ENCODE measurements at regions not wholly inside any gene's neighbourhood (a gene's known extent, or its start where the extent isn't known, plus 50 kb on each side); places are given as distances from the start of the nearest gene placed in this dataset.

DNA sequence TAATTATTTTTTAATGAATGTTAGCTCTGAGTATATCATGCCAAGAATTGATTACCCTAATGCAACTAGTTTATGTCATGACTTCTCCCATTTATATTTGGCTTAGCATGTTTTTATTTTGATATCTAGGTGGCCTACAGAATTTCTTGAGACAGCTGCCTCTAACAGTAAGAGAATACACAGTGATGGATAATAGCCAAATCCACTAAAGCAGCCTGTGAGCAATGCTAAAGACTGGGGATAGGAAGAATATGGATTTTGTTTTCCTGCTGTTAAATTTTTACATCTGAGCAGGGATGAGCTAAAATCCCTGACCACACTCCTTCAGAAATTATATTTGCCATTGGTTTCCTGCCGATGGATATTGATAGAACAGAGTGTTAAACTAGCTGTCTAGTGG, 149.3 kb upstream of the TGFBR2 start (continued):
- TF ChIP-seq, protein P1, sequence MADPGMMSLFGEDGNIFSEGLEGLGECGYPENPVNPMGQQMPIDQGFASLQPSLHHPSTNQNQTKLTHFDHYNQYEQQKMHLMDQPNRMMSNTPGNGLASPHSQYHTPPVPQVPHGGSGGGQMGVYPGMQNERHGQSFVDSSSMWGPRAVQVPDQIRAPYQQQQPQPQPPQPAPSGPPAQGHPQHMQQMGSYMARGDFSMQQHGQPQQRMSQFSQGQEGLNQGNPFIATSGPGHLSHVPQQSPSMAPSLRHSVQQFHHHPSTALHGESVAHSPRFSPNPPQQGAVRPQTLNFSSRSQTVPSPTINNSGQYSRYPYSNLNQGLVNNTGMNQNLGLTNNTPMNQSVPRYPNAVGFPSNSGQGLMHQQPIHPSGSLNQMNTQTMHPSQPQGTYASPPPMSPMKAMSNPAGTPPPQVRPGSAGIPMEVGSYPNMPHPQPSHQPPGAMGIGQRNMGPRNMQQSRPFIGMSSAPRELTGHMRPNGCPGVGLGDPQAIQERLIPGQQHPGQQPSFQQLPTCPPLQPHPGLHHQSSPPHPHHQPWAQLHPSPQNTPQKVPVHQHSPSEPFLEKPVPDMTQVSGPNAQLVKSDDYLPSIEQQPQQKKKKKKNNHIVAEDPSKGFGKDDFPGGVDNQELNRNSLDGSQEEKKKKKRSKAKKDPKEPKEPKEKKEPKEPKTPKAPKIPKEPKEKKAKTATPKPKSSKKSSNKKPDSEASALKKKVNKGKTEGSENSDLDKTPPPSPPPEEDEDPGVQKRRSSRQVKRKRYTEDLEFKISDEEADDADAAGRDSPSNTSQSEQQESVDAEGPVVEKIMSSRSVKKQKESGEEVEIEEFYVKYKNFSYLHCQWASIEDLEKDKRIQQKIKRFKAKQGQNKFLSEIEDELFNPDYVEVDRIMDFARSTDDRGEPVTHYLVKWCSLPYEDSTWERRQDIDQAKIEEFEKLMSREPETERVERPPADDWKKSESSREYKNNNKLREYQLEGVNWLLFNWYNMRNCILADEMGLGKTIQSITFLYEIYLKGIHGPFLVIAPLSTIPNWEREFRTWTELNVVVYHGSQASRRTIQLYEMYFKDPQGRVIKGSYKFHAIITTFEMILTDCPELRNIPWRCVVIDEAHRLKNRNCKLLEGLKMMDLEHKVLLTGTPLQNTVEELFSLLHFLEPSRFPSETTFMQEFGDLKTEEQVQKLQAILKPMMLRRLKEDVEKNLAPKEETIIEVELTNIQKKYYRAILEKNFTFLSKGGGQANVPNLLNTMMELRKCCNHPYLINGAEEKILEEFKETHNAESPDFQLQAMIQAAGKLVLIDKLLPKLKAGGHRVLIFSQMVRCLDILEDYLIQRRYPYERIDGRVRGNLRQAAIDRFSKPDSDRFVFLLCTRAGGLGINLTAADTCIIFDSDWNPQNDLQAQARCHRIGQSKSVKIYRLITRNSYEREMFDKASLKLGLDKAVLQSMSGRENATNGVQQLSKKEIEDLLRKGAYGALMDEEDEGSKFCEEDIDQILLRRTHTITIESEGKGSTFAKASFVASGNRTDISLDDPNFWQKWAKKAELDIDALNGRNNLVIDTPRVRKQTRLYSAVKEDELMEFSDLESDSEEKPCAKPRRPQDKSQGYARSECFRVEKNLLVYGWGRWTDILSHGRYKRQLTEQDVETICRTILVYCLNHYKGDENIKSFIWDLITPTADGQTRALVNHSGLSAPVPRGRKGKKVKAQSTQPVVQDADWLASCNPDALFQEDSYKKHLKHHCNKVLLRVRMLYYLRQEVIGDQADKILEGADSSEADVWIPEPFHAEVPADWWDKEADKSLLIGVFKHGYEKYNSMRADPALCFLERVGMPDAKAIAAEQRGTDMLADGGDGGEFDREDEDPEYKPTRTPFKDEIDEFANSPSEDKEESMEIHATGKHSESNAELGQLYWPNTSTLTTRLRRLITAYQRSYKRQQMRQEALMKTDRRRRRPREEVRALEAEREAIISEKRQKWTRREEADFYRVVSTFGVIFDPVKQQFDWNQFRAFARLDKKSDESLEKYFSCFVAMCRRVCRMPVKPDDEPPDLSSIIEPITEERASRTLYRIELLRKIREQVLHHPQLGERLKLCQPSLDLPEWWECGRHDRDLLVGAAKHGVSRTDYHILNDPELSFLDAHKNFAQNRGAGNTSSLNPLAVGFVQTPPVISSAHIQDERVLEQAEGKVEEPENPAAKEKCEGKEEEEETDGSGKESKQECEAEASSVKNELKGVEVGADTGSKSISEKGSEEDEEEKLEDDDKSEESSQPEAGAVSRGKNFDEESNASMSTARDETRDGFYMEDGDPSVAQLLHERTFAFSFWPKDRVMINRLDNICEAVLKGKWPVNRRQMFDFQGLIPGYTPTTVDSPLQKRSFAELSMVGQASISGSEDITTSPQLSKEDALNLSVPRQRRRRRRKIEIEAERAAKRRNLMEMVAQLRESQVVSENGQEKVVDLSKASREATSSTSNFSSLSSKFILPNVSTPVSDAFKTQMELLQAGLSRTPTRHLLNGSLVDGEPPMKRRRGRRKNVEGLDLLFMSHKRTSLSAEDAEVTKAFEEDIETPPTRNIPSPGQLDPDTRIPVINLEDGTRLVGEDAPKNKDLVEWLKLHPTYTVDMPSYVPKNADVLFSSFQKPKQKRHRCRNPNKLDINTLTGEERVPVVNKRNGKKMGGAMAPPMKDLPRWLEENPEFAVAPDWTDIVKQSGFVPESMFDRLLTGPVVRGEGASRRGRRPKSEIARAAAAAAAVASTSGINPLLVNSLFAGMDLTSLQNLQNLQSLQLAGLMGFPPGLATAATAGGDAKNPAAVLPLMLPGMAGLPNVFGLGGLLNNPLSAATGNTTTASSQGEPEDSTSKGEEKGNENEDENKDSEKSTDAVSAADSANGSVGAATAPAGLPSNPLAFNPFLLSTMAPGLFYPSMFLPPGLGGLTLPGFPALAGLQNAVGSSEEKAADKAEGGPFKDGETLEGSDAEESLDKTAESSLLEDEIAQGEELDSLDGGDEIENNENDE (IDR thresholded peaks at IDR 0.05; ENCODE audit: insufficient replicate concordance, low read length), result no peak
